ENCODE measurements at regions not wholly inside any gene's neighbourhood (a gene's known extent, or its start where the extent isn't known, plus 50 kb on each side); places are given as distances from the start of the nearest gene placed in this dataset.

DNA sequence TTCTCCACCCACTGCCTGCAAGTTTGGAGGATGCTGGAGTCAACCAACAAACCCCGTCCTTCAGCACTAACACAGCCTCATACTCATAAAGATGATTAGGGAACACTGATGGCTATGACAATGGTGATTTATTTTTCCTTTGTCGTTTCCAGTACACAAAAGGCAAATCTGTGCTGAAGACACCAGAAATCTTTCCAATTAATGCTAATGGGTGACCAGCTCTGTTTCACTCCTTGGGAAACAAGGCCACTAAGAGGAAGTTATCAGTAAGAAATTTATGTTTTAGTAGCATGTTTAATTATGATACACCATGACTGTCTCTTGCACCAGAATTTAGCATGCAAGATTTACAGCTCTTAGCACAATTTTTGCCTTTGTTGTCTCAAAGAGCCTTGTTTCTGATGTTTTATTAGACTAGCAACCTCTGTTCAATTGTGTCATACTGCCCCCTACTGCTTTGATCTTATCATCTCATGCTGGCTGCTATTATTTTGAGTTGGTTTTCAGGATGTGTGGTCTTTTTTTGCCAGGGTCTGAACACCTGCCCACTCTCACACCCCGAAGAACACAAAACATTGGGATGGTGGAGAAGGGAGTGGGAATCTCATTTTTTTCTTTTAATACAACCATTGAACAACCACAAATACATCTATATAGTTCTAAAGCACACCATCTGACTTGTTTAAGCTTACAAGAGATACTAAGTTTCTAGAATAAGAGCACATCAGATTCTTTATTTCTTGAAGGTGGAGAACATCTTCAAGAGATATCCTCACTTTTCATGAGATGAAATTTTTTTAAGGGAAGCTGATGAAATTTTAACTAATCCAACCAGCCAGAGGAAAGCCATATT lies 160.9 kb downstream of the SPTSSA start:
- Histone ChIP-seq H3K4me3 (ENCODE audit: low read depth in 1 of 2, low read length in 1 of 2) (no peak overlapping the region), H3K27me3 (no peaks in the 10 kb centered on the region), H3K9me3 (no peaks in the 10 kb centered on the region), H3K4me1 (ENCODE audit: control insufficient read depth in 1 of 2, insufficient read depth in 1 of 2, low read depth in 1 of 2, low read length in 1 of 2) (no peaks in the 10 kb centered on the region), H3K27ac (no peak overlapping the region), H3K36me3 (no peaks in the 10 kb centered on the region)
- TF ChIP-seq, protein P1, sequence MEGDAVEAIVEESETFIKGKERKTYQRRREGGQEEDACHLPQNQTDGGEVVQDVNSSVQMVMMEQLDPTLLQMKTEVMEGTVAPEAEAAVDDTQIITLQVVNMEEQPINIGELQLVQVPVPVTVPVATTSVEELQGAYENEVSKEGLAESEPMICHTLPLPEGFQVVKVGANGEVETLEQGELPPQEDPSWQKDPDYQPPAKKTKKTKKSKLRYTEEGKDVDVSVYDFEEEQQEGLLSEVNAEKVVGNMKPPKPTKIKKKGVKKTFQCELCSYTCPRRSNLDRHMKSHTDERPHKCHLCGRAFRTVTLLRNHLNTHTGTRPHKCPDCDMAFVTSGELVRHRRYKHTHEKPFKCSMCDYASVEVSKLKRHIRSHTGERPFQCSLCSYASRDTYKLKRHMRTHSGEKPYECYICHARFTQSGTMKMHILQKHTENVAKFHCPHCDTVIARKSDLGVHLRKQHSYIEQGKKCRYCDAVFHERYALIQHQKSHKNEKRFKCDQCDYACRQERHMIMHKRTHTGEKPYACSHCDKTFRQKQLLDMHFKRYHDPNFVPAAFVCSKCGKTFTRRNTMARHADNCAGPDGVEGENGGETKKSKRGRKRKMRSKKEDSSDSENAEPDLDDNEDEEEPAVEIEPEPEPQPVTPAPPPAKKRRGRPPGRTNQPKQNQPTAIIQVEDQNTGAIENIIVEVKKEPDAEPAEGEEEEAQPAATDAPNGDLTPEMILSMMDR (IDR thresholded peaks at IDR 0.05) = no peak

DNA sequence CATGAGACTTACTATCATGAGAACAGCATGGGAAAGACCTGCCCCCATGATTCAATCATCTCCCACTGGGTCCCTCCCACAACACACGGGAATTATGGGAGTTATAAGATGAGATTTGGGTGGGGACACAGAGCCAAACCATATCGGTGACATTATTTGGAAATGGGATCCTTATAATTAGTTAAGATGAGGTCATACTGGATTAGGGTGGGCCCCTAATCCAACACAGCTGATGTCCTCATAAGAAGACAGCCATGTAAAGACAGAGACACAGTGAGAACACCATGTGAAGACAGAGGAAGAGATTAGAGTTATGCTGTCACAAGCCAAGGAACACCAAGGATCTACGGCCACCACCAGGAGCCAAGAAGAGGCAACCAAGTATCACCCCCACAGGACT lies 161.7 kb downstream of the SPTSSA start:
- Histone ChIP-seq H3K4me1 (ENCODE audit: control insufficient read depth in 1 of 2, insufficient read depth in 1 of 2, low read depth in 1 of 2, low read length in 1 of 2) (no peaks in the 10 kb centered on the region), H3K36me3 (no peaks in the 10 kb centered on the region), H3K4me3 (ENCODE audit: low read depth in 1 of 2, low read length in 1 of 2) (no peak overlapping the region), H3K9me3 (no peaks in the 10 kb centered on the region), H3K27ac (no peak overlapping the region), H3K27me3 (no peaks in the 10 kb centered on the region)
- TF ChIP-seq, protein P1 (IDR thresholded peaks at IDR 0.05) = no peak

DNA sequence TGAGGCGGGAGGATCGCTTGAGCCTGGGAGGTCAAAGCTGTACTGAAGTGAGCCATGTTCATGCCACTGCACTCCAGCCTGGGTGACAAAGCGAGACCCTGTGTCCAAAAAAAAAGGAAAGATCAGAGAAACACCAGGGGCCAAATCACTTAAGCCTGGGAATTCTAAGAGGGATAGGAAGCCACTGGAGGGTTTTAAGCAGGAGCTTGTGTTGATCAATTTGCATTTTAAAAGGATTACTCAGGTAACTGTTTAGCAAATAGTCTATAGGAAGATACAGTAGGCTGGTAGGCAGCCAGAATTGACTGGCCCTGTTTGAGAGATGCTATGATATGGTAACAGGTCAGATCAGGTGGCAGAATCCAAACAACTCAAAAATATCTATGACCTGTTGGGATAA lies 162.7 kb downstream of the SPTSSA start:
- Histone ChIP-seq H3K27ac (no peak overlapping the region), H3K4me3 (ENCODE audit: low read depth in 1 of 2, low read length in 1 of 2) (no peak overlapping the region), H3K36me3 (no peaks in the 10 kb centered on the region), H3K4me1 (ENCODE audit: control insufficient read depth in 1 of 2, insufficient read depth in 1 of 2, low read depth in 1 of 2, low read length in 1 of 2) (no peaks in the 10 kb centered on the region), H3K9me3 (no peaks in the 10 kb centered on the region), H3K27me3 (no peaks in the 10 kb centered on the region)
- TF ChIP-seq, protein P1 (IDR thresholded peaks at IDR 0.05) = no peak

DNA sequence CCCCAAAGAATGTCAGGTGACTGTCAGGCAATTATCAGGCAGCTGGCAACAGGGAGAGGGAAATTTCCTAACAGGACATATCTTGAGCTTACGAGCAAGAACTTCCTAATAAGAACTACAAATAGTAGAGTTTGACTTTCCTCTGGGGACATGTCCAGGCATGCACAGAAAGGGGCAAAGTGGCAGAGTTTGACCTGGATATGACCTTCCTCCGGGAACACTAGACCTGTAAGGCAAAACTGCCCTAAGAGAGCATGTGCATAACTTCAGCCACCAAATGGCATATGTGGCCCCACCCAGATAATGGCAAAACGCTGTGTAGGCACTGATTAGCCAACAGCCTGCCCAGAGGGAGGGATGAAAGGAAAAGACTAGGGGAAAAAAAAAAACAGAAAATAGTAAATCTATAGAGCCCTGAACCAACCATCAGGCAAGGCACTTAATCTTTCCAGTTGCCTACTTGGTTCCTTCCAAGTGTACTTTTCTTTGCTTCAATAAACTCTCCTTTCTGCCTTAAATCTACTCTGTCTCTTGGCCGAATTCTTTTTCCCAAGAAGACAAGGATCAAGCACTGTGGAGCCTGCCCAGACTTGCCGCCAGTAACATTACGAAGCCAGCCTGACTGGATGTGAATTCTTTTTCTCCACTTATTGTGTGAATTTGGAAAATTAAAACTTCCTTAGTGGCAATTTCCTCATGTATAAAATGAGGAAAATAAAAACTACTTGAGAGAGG lies 164.1 kb downstream of the SPTSSA start:
- Histone ChIP-seq H3K4me3 (ENCODE audit: low read depth in 1 of 2, low read length in 1 of 2) (no peak overlapping the region), H3K27ac (no peak overlapping the region), H3K36me3 (no peaks in the 10 kb centered on the region), H3K27me3 (no peaks in the 10 kb centered on the region), H3K4me1 (ENCODE audit: control insufficient read depth in 1 of 2, insufficient read depth in 1 of 2, low read depth in 1 of 2, low read length in 1 of 2) (no peaks in the 10 kb centered on the region), H3K9me3 (no peaks in the 10 kb centered on the region)
- TF ChIP-seq, protein P1 (IDR thresholded peaks at IDR 0.05) = no peak

DNA sequence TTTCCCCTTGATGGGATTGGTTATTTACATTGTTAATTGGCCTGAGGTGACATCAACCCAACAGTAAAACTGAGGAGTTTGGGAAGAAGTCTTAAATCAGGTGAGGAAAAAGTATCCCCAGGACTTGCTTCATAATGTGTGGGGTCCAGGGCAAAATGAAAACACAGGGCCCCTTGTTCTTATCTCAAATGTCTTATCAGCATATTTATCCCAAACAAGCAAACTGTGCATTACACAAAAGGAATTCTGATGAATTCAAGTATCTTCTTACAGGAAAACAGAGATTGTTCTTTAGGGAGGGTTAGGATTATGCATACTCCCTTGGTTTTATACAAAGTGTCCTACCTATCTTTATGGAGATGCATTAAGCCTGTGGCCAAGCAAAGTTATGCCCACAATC lies 178.4 kb downstream of the SPTSSA start:
- H3K4me1 ChIP-seq (ENCODE audit: control insufficient read depth in 1 of 2, insufficient read depth in 1 of 2, low read depth in 1 of 2, low read length in 1 of 2) = no peaks in the 10 kb centered on the region
- no peaks in the 10 kb centered on the region for H3K9me3 ChIP-seq
- H3K27ac ChIP-seq = no peak overlapping the region
- no peak overlapping the region for H3K4me3 ChIP-seq (ENCODE audit: low read depth in 1 of 2, low read length in 1 of 2)
- no peaks in the 10 kb centered on the region for H3K27me3 ChIP-seq
- H3K36me3 ChIP-seq = no peaks in the 10 kb centered on the region
- TF ChIP-seq, protein P1 (IDR thresholded peaks at IDR 0.05) = no peak
